CD4-positive, alpha-beta T cell treated with Interleukin-1 beta for 1 hour (primary cell): ENCODE measurements at regions not wholly inside any gene's neighbourhood (a gene's known extent, or its start where the extent isn't known, plus 50 kb on each side); places are given as distances from the start of the nearest gene placed in this dataset.
"Not testable (repeated sequence)": the region's sequence is repeated elsewhere in the genome, so short reads cannot be mapped to it uniquely, and the experiment has no call there.

Source experiments
- DNase-seq, 2 donors: peaks; one replicate each; pipeline ENCODE4 v3.0.0-alpha.2; 2020 to 2022

DNA sequence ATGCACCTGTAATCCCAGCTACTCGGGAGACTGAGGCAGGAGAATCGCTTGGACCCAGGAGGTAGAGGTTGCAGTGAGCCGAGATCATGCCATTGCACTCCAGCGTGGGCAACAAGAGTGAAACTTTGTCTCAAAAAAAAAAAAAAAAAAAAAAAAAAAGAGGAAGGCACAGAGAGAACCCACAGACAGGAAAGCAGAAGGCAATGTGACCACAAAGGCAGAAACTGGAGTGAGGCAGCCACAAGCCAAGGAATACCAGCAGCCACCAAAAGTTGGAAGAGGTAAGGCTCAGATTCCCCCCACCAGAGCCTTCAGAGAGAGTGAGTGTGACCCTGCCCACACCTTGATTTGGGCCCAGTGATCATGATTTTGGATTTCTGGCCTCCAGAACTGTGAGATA lies 54.7 kb upstream of the E2F3 start:
- DNase-seq, result not testable (repeated sequence)

DNA sequence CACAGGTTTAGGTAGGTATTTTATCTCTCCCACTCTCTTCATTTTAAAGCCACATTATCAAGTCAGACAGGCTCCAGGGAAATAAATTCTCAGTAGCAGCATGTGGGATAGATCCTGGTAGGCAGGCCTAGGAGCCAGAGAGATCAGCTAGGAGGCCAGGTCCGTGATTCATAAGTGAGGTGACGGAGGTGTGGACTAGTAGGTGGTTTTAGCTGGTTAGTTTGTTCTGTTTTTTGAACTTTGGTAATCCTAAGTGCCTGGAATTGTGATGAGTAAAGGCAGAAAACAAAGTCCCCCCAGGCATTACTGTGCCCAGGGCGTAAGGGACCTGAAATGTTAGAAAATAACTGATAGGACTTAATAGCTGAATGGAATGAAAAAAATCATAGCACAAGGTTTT lies 53.6 kb upstream of the E2F3 start:
- no peak for DNase-seq

DNA sequence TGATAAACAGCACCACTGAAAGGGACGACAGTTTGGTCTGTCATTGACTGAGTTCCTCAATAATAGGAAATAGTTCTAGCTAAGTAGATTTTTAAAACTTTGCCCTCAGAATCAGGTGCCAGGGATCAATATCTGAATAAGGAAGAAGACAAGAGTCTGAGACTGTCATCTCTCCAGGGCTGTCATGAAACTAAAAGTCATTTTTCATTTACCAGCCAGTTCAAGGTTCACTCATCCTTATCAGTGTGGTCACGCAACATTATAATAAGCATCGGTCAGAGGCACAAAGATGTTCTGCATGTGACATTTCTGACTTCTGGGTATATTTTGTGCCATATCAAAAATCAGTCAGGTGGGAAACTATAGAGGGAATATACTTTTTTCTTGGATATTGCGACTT lies 52.5 kb upstream of the E2F3 start:
- DNase-seq, result no peak

DNA sequence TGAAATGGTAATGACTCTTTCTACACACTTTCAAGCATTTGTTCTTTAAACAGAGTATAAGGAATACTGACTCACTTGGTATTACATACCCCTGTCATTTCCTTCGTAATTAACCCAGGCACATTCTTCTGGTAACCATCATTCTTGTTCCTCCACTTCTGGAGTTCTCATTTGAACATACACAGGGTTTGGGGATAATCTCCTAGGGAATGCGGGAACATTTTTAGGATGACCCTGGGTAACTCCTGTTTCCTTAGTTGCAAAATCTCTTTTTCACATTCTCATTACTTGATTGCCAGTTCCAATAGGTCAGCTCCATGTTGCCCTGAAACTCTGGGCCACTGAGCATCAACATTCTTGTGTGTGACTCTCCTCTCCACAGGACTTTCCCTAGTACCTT lies 51.5 kb upstream of the E2F3 start:
- no peak for DNase-seq

DNA sequence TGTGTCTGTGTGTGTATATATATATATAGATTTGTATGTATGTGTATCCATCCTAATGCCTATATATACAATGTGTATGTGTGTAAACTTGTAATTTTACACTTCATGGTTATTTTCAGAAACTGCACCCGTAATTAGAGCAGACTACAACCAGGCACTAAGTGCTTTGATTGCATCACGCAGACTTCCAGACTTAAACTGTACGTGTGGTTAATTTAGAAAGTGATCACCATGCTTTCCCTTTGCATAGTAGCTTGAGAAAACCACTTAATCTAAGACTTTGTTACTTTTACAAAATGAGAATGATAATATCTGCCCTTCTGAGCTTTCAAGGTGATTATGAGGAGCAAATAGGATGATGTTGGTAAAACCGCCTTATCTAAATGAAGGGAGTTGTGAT lies 50.1 kb upstream of the E2F3 start:
- no peak for DNase-seq
